Thyroid gland (tissue), 4 donors: ENCODE measurements at regions not wholly inside any gene's neighbourhood (a gene's known extent, or its start where the extent isn't known, plus 50 kb on each side); places are given as distances from the start of the nearest gene placed in this dataset.

Source experiments
- DNase-seq, 2 donors: peaks; one replicate each; pipeline ENCODE4 v3.0.0-alpha.2; 2019
- H3K27ac ChIP-seq, 3 donors: fragments of 200-600 bp; sonication (generic); 1 replicate in 2 of 3; 2 replicates in 1 of 3; pipeline ENCODE4 v1.5.1; 2016 to 2019; ENCODE audit warnings: mild to moderate bottlenecking in 1 of 3, moderate library complexity in 1 of 3
- H3K27me3 ChIP-seq: fragments of 200-600 bp; sonication (generic); one replicate; pipeline ENCODE4 v1.5.1; 2019
- H3K36me3 ChIP-seq, 2 donors: fragments of 200-600 bp; sonication (generic); one replicate each; pipeline ENCODE4 v1.5.1; 2016 to 2019
- H3K4me1 ChIP-seq, 2 donors: fragments of 200-600 bp; sonication (generic); one replicate each; pipeline ENCODE4 v1.5.1; 2017 to 2019
- H3K4me3 ChIP-seq, 3 donors: fragments of 200-600 bp; sonication (generic); replicated peaks in 1 of 3; 1 replicate in 2 of 3; 2 replicates in 1 of 3; pipeline ENCODE4 v1.5.1; 2016; ENCODE audit warnings: mild to moderate bottlenecking in 1 of 3
- H3K9me3 ChIP-seq: fragments of 200-600 bp; sonication (generic); one replicate; pipeline ENCODE4 v1.5.1; 2017
- CTCF ChIP-seq, 6 experiments: fragments of 200-600 bp in 3 of 6; fragments of 450-650 bp in 3 of 6; sonication (generic) in 3 of 6; IDR thresholded peaks; one replicate each; pipeline ENCODE4 v1.5.1; 2016 to 2019; ENCODE audit warnings: antibody characterized with exemption in 6 of 6, mild to moderate bottlenecking in 2 of 6, inconsistent platforms in 1 of 6, moderate library complexity in 1 of 6
- POLR2A ChIP-seq, 2 donors: fragments of 450-650 bp; IDR thresholded peaks; one replicate each; pipeline ENCODE4 v1.6.1; 2017; ENCODE audit warnings: antibody characterized with exemption in 2 of 2, mild to moderate bottlenecking in 2 of 2, moderate library complexity in 1 of 2
- WGBS, 2 donors: methylation state at CpG; one replicate each; pipeline ENCODE4 v1.1.5; 2017; 5-methylcytosine and 5-hydroxymethylcytosine counted together
- intact Hi-C: fragments of 100-400 bp; cut with DNase I; formaldehyde crosslinking; loops from one replicate; pipeline ENCODE4 v1.15.1; 2023

- TF ChIP-seq CTCF (IDR thresholded peaks at IDR 0.05) (no peak), POLR2A (IDR thresholded peaks at IDR 0.05) (no peak)
- Histone ChIP-seq H3K4me1 (no peaks in the 10 kb centered on the region), H3K27me3 (no peaks in the 10 kb centered on the region), H3K9me3 (no peaks in the 10 kb centered on the region), H3K27ac (no peak overlapping the region), H3K36me3 (no peaks in the 10 kb centered on the region), H3K4me3 (no peak overlapping the region)
- intact Hi-C loops = no loop called here
- WGBS, 2 donors = 72 to 78% methylated on average over 6 of the region's 6 CpGs
- DNase-seq = no peak
Observed at GRCh38 chr10:63901881-63902280, 380.7 kb downstream of the REEP3 start.

DNA sequence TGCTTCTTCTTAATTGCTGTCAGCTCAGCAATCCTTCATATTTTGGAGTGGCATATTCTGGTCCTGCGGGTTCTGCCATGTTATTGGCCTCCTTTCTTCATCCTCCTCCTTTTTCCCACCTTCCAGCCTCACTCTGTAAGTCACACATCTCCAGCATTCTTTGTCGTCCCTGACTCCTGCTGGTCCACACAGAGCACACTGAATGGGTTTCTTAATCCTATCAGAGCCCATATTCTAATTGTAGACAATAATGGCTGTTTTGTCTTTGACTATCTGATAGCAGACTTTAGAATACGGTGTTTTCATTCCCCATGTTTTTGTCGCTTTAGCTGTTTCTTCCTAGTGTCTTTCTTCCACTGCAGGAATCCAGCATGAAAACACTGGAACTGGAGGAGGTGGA is 389.6 kb downstream of the REEP3 start:
- TF ChIP-seq CTCF (IDR thresholded peaks at IDR 0.05) (no peak), POLR2A (IDR thresholded peaks at IDR 0.05) (no peak)
- Histone ChIP-seq H3K4me1 (no peaks in the 10 kb centered on the region), H3K36me3 (no peaks in the 10 kb centered on the region), H3K27me3 (no peaks in the 10 kb centered on the region), H3K27ac (no peak overlapping the region), H3K9me3 (no peaks in the 10 kb centered on the region), H3K4me3 (no peak overlapping the region)
- no peak for DNase-seq
- intact Hi-C loops = no loop called here
- WGBS, 2 donors = 33 to 54% methylated on average over 4 of the region's 4 CpGs

DNA sequence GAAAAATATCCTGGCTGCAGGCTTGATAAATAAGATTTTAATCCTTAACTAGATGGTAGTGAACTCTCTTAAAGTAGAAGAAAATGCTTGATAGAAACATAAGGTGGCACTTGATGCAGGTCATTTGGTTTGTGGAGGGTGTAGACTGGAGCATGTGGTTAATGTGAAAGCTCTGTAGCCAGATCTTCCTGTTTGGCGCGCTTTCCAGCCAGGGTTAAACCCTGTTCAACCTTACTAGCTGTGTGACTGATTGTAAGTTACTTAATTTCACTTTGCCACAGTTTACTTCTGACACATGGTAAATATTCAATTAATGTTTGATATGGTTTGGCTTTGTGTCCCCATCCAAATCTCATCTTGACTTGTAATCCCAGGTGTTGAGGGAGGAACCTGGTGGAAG is 394.0 kb downstream of the REEP3 start:
- Histone ChIP-seq H3K4me3 (no peak overlapping the region), H3K27me3 (no peaks in the 10 kb centered on the region), H3K4me1 (no peaks in the 10 kb centered on the region), H3K36me3 (no peaks in the 10 kb centered on the region), H3K27ac (no peak overlapping the region), H3K9me3 (no peaks in the 10 kb centered on the region)
- no peak for DNase-seq
- TF ChIP-seq CTCF (IDR thresholded peaks at IDR 0.05) = no peak
- no peak for TF ChIP-seq POLR2A (IDR thresholded peaks at IDR 0.05)
- 90 to 95% methylated on average over 2 of the region's 2 CpGs for WGBS, 2 donors
- intact Hi-C loops = no loop called here

GRCh38 chr10:63917363-63917762 is 396.2 kb downstream of the REEP3 start:
- Histone ChIP-seq H3K4me3 (no peak overlapping the region), H3K27ac (peak overlapping the region in 1 of 3 donors; percentile 38), H3K9me3 (no peaks in the 10 kb centered on the region), H3K36me3 (no peaks in the 10 kb centered on the region), H3K4me1 (no peaks in the 10 kb centered on the region), H3K27me3 (no peaks in the 10 kb centered on the region)
- intact Hi-C loops = no loop called here
- DNase-seq = no peak
- 0 to 6% methylated on average over 1 of the region's 1 CpG for WGBS, 2 donors
- TF ChIP-seq POLR2A (IDR thresholded peaks at IDR 0.05) (no peak), CTCF (IDR thresholded peaks at IDR 0.05) (no peak)

DNA sequence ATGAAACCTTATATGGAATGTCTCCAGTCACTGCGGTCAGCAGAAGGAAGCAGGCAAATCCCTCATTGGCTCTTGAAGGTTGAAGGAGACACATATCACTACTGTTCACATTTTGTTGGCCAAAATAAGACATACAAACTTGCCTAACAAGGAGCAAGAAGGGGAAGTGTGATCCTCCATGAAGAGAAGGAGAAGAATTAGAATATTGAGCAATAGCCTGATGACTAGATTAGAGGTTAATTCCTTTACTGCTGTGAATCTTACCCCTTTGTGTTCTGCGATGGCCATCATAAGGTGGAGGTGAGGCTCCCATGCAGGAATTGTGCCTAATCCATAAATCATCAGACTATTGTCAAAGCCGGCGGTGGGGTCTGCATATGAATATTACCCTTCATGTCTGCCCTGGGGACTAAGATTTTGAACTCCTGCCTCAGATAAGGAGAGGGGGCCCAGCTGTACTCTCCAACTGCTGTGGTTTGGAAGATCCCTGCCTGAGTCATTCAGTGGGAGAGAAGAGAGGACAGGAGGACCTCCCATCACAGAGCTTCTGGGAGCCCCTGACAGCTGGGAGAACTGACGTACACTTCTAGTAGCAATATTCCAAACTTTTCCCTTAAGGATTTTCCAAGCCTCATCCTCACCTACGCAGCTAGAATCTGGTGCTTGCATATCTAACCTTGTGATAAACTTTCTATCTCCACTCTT is 398.5 kb downstream of the REEP3 start:
- Histone ChIP-seq H3K4me3 (no peak overlapping the region), H3K27me3 (no peaks in the 10 kb centered on the region), H3K4me1 (no peaks in the 10 kb centered on the region), H3K9me3 (no peaks in the 10 kb centered on the region), H3K27ac (no peak overlapping the region), H3K36me3 (no peaks in the 10 kb centered on the region)
- intact Hi-C loops = no loop called here
- 83 to 92% methylated on average over 6 of the region's 6 CpGs for WGBS, 2 donors
- TF ChIP-seq CTCF (IDR thresholded peaks at IDR 0.05) (no peak), POLR2A (IDR thresholded peaks at IDR 0.05) (no peak)
- no peak for DNase-seq
